H9 (cell line): ENCODE measurements at regions not wholly inside any gene's neighbourhood (a gene's known extent, or its start where the extent isn't known, plus 50 kb on each side); places are given as distances from the start of the nearest gene placed in this dataset.

Experiments used
- DNase-seq: peaks from one replicate; pipeline ENCODE4 v3.0.0-alpha.2; 2017
- H2AFZ ChIP-seq: one replicate; pipeline ENCODE4 v1.6.1; 2013; ENCODE audit warnings: mild to moderate bottlenecking, low read length, control low read depth, moderate library complexity
- H2AK5ac ChIP-seq: 2 replicates; pipeline ENCODE4 v1.6.1; 2013; ENCODE audit warnings: low read length, control low read depth, mixed read lengths; ENCODE audit not compliant: insufficient read length
- H2BK120ac ChIP-seq: one replicate; pipeline ENCODE4 v1.6.1; 2013; ENCODE audit warnings: low read depth, mild to moderate bottlenecking, low read length, control low read depth, inconsistent platforms; ENCODE audit not compliant: poor library complexity, severe bottlenecking
- H2BK12ac ChIP-seq: 2 replicates; pipeline ENCODE4 v1.6.1; 2013; ENCODE audit warnings: low read length, control low read depth, mixed read lengths, low read depth; ENCODE audit not compliant: insufficient read length
- H2BK15ac ChIP-seq: 2 replicates; pipeline ENCODE4 v1.6.1; 2013; ENCODE audit warnings: low read depth, low read length, control low read depth
- H2BK20ac ChIP-seq: one replicate; pipeline ENCODE4 v1.6.1; 2013; ENCODE audit warnings: low read depth, mild to moderate bottlenecking, low read length, control low read depth, inconsistent platforms; ENCODE audit not compliant: poor library complexity, severe bottlenecking
- H2BK5ac ChIP-seq: 2 replicates; pipeline ENCODE4 v1.6.1; 2013; ENCODE audit warnings: low read length, control low read depth, mixed read lengths; ENCODE audit not compliant: insufficient read length
- H3K14ac ChIP-seq: 2 replicates; pipeline ENCODE4 v1.6.1; 2013; ENCODE audit warnings: low read length, control low read depth; ENCODE audit not compliant: insufficient read depth
- H3K18ac ChIP-seq: 2 replicates; pipeline ENCODE4 v1.6.1; 2013; ENCODE audit warnings: low read depth, mild to moderate bottlenecking, mixed read lengths, low read length, control low read depth; ENCODE audit not compliant: insufficient read length
- H3K23ac ChIP-seq: 2 replicates; pipeline ENCODE4 v1.6.1; 2013; ENCODE audit warnings: low read length, control low read depth, mixed read lengths, low read depth; ENCODE audit not compliant: insufficient read length
- H3K23me2 ChIP-seq: 2 replicates; pipeline ENCODE4 v1.6.1; 2013; ENCODE audit warnings: low read depth, mild to moderate bottlenecking, mixed read lengths, low read length, control low read depth; ENCODE audit not compliant: insufficient read length, poor library complexity, severe bottlenecking
- H3K27ac ChIP-seq: 2 replicates; pipeline ENCODE4 v1.5.1; 2013; ENCODE audit warnings: low read length, control low read depth, mixed read lengths, low read depth; ENCODE audit not compliant: insufficient read length
- H3K27me3 ChIP-seq: 2 replicates; pipeline ENCODE4 v1.6.1; 2013; ENCODE audit warnings: low read length, control low read depth, inconsistent platforms; ENCODE audit not compliant: insufficient read depth
- H3K4ac ChIP-seq: 2 replicates; pipeline ENCODE4 v1.6.1; 2013; ENCODE audit warnings: low read depth, mild to moderate bottlenecking, control low read depth, inconsistent platforms, low read length, moderate library complexity
- H3K4me1 ChIP-seq: 2 replicates; pipeline ENCODE4 v1.6.1; 2013; ENCODE audit warnings: low read length, control low read depth, inconsistent platforms; ENCODE audit not compliant: insufficient read depth
- H3K4me2 ChIP-seq: 2 replicates; pipeline ENCODE4 v1.6.1; 2013; ENCODE audit warnings: low read length, control low read depth, mixed read lengths; ENCODE audit not compliant: insufficient read length, insufficient read depth
- H3K56ac ChIP-seq: 2 replicates; pipeline ENCODE4 v1.6.1; 2013; ENCODE audit warnings: low read depth, mild to moderate bottlenecking, mixed read lengths, low read length, control low read depth; ENCODE audit not compliant: insufficient read length
- H3K79me1 ChIP-seq: 2 replicates; pipeline ENCODE4 v1.6.1; 2013; ENCODE audit warnings: low read depth, mild to moderate bottlenecking, moderate library complexity, low read length, control low read depth, inconsistent platforms; ENCODE audit not compliant: insufficient read depth, poor library complexity, severe bottlenecking
- H3K79me2 ChIP-seq: 2 replicates; pipeline ENCODE4 v1.6.1; 2013; ENCODE audit warnings: low read length, control low read depth, inconsistent platforms; ENCODE audit not compliant: insufficient read depth
- H3K9ac ChIP-seq: 2 replicates; pipeline ENCODE4 v1.6.1; 2013; ENCODE audit warnings: low read length, control low read depth, mixed read lengths; ENCODE audit not compliant: insufficient read length; ENCODE audit errors: extremely low read depth
- H3K9me3 ChIP-seq: one replicate; pipeline ENCODE4 v1.6.1; 2013; ENCODE audit warnings: low read depth, low read length, inconsistent platforms; ENCODE audit not compliant: control insufficient read depth
- H3T11ph ChIP-seq: one replicate; pipeline ENCODE4 v1.6.1; 2013; ENCODE audit warnings: mild to moderate bottlenecking, low read length, control low read depth, inconsistent platforms
- H4K20me1 ChIP-seq: one replicate; pipeline ENCODE4 v1.6.1; 2013; ENCODE audit not compliant: control insufficient read depth, insufficient read length, insufficient read depth
- H4K5ac ChIP-seq: 2 replicates; pipeline ENCODE4 v1.6.1; 2013; ENCODE audit warnings: low read depth, mild to moderate bottlenecking, mixed read lengths, low read length, control low read depth; ENCODE audit not compliant: insufficient read length
- H4K8ac ChIP-seq: replicated peaks from 2 replicates; pipeline ENCODE4 v1.6.1; 2013; ENCODE audit warnings: low read length, control low read depth, mixed read lengths, low read depth; ENCODE audit not compliant: insufficient read length
- H4K91ac ChIP-seq: 2 replicates; pipeline ENCODE4 v1.6.1; 2013; ENCODE audit warnings: low read depth, mild to moderate bottlenecking, moderate library complexity, mixed read lengths, low read length, control low read depth; ENCODE audit not compliant: insufficient read length
- H3K27ac Mint-ChIP-seq, 3 experiments: 2 replicates in 2 of 3; 3 replicates in 1 of 3; pipeline ENCODE4 v1.8.0; 2020 to 2021; ENCODE audit warnings: mixed read lengths in 3 of 3, mild to moderate bottlenecking in 1 of 3, moderate library complexity in 1 of 3
- H3K27me3 Mint-ChIP-seq: 2 replicates; pipeline ENCODE4 v1.8.0; 2021; ENCODE audit warnings: low read depth, mild to moderate bottlenecking, moderate library complexity, mixed read lengths
- H3K36me3 Mint-ChIP-seq, 3 experiments: 2 replicates in 2 of 3; 3 replicates in 1 of 3; pipeline ENCODE4 v1.8.0; 2020 to 2021; ENCODE audit warnings: low read depth in 3 of 3, mixed read lengths in 3 of 3; ENCODE audit not compliant: insufficient read depth in 1 of 3
- H3K4me1 Mint-ChIP-seq, 2 experiments: 2 replicates each; pipeline ENCODE4 v1.8.0; 2020; ENCODE audit warnings: mixed read lengths in 2 of 2
- H3K4me3 Mint-ChIP-seq, 2 experiments: 2 replicates in 1 of 2; 3 replicates in 1 of 2; pipeline ENCODE4 v1.8.0; 2020 to 2021; ENCODE audit warnings: mild to moderate bottlenecking in 2 of 2, mixed read lengths in 2 of 2, moderate library complexity in 1 of 2
- H3K9me3 Mint-ChIP-seq, 2 experiments: 2 replicates in 1 of 2; 3 replicates in 1 of 2; pipeline ENCODE4 v1.8.0; 2020; ENCODE audit warnings: mild to moderate bottlenecking in 2 of 2, mixed read lengths in 2 of 2, moderate library complexity in 1 of 2
- CTCF ChIP-seq: fragments of 200-600 bp; sonication (generic); conservative IDR thresholded peaks from 3 replicates; pipeline ENCODE4 v1.8.0; 2021; ENCODE audit warnings: antibody characterized with exemption, mild to moderate bottlenecking
- WGBS: extraction: QIAGEN DNeasy Blood & Tissue Kit; methylation state at CpG from one replicate; pipeline ENCODE4 v1.1.7; 2013; ENCODE audit warnings: missing lambda C conversion rate, low lambda C conversion rate, mixed read lengths; ENCODE audit not compliant: insufficient read length; ENCODE audit errors: extremely low coverage; 5-methylcytosine and 5-hydroxymethylcytosine counted together

- no peak overlapping the region for H3K18ac ChIP-seq
- no peaks in the 10 kb centered on the region for H3K23me2 ChIP-seq
- no peaks in the 10 kb centered on the region for H4K20me1 ChIP-seq
- no peak overlapping the region for H3K27ac ChIP-seq
- no peak overlapping the region for H3T11ph ChIP-seq
- no peak overlapping the region for H2BK120ac ChIP-seq
- no peak overlapping the region for H2BK15ac ChIP-seq
- H3K4ac ChIP-seq = no peak overlapping the region
- DNase-seq = no peak
- H3K9me3 ChIP-seq = peaks cover 16% of the 10 kb centered on the region
- Mint-ChIP-seq H3K27me3 (no peaks in the 10 kb centered on the region; the same call in 1 of the 2 replicates), H3K9me3 (peaks cover 31 to 38% of the 10 kb centered on the region in 2 experiments), H3K4me1 (peaks cover 8 to 10% of the 10 kb centered on the region in 2 experiments), H3K36me3 (peaks cover 26 to 36% (median 31%) of the 10 kb centered on the region in 3 experiments), H3K27ac (peak overlapping the region in 1 of 3 experiments; percentile 86; a peak in 2 of 7 replicates), H3K4me3 (no peak overlapping the region)
- H3K79me1 ChIP-seq = no peaks in the 10 kb centered on the region
- no peak overlapping the region for H2AK5ac ChIP-seq
- no peak overlapping the region for H2BK12ac ChIP-seq
- no peak overlapping the region for H3K23ac ChIP-seq
- H3K4me2 ChIP-seq = no peak overlapping the region
- no peak overlapping the region for H2BK20ac ChIP-seq
- no peak overlapping the region for H4K91ac ChIP-seq
- H3K79me2 ChIP-seq = no peaks in the 10 kb centered on the region
- no peaks in the 10 kb centered on the region for H3K4me1 ChIP-seq
- no peak overlapping the region for H2AFZ ChIP-seq
- no peaks in the 10 kb centered on the region for H3K27me3 ChIP-seq
- H2BK5ac ChIP-seq = no peak overlapping the region
- TF ChIP-seq CTCF = no peak
- no peak overlapping the region for H3K9ac ChIP-seq
- WGBS = no CpG with 5 or more reads among the region's 5 CpGs
- H3K14ac ChIP-seq = no peak overlapping the region
- no peak overlapping the region for H4K8ac ChIP-seq
- H3K56ac ChIP-seq = no peak overlapping the region
- H4K5ac ChIP-seq = no peak overlapping the region
Measured at GRCh38 chr4:188387179-188387791, 248.0 kb downstream of the TRIML1 start.
